HEK293T (cell line): ENCODE measurements at regions not wholly inside any gene's neighbourhood (a gene's known extent, or its start where the extent isn't known, plus 50 kb on each side); places are given as distances from the start of the nearest gene placed in this dataset.

Experiments
- ARNT ChIP-seq: fragments of 450-650 bp; IDR thresholded peaks from 2 replicates; pipeline ENCODE4 v1.6.1; 2017; ENCODE audit warnings: mild to moderate bottlenecking
- BHLHE40 ChIP-seq: fragments of 450-650 bp; IDR thresholded peaks from 2 replicates; pipeline ENCODE4 v1.6.1; 2016; ENCODE audit warnings: mild to moderate bottlenecking, moderate library complexity, borderline replicate concordance
- ELF4 ChIP-seq: fragments of 450-650 bp; IDR thresholded peaks from 2 replicates; pipeline ENCODE4 v1.6.1; 2017; ENCODE audit warnings: antibody characterized with exemption
- FOXA1 ChIP-seq: fragments of 450-650 bp; IDR thresholded peaks from 2 replicates; pipeline ENCODE4 v1.6.1; 2016; ENCODE audit warnings: mild to moderate bottlenecking
- FOXK2 ChIP-seq: fragments of 450-650 bp; IDR thresholded peaks from 2 replicates; pipeline ENCODE4 v1.6.1; 2016; ENCODE audit warnings: mild to moderate bottlenecking
- FOXM1 ChIP-seq: fragments of 450-650 bp; IDR thresholded peaks from 2 replicates; pipeline ENCODE4 v1.6.1; 2017; ENCODE audit warnings: mild to moderate bottlenecking, borderline replicate concordance
- HDGF ChIP-seq: fragments of 450-650 bp; IDR thresholded peaks from 2 replicates; pipeline ENCODE4 v1.6.1; 2017; ENCODE audit warnings: antibody characterized with exemption, borderline replicate concordance
- NFRKB ChIP-seq: fragments of 450-650 bp; IDR thresholded peaks from 2 replicates; pipeline ENCODE4 v1.6.1; 2016; ENCODE audit warnings: mild to moderate bottlenecking, moderate library complexity
- PKNOX1 ChIP-seq: fragments of 450-650 bp; IDR thresholded peaks from 2 replicates; pipeline ENCODE4 v1.6.1; 2016
- SP1 ChIP-seq: fragments of 450-650 bp; IDR thresholded peaks from 2 replicates; pipeline ENCODE4 v1.6.1; 2017
- SUZ12 ChIP-seq: fragments of 450-650 bp; IDR thresholded peaks from 2 replicates; pipeline ENCODE4 v1.6.1; 2016; ENCODE audit warnings: mild to moderate bottlenecking
- TARDBP ChIP-seq: fragments of 450-650 bp; IDR thresholded peaks from 2 replicates; pipeline ENCODE4 v1.6.1; 2016
- ZNF384 ChIP-seq: fragments of 450-650 bp; IDR thresholded peaks from 2 replicates; pipeline ENCODE4 v1.6.1; 2016

GRCh38 chr6:91965872-91966271, 1379.0 kb upstream of the MAP3K7 start:
- no peak for TF ChIP-seq PKNOX1
- no peak for TF ChIP-seq BHLHE40
- no peak for TF ChIP-seq SP1
- TF ChIP-seq FOXM1: no peak
- no peak for TF ChIP-seq ARNT
- TF ChIP-seq FOXA1: no peak
- TF ChIP-seq HDGF: no peak
- TF ChIP-seq ELF4: no peak
- no peak for TF ChIP-seq NFRKB
- no peak for TF ChIP-seq SUZ12
- no peak for TF ChIP-seq TARDBP
- TF ChIP-seq FOXK2: no peak
- TF ChIP-seq ZNF384: no peak
